HEK293 (cell line): ENCODE measurements at regions not wholly inside any gene's neighbourhood (a gene's known extent, or its start where the extent isn't known, plus 50 kb on each side); places are given as distances from the start of the nearest gene placed in this dataset.
A peak's percentile ranks its signal among the peaks of the same experiment; 100 is the strongest.

ENCODE experiments used
- CTCF ChIA-PET: fragments of 350-600 bp; formaldehyde crosslinking; extraction: SDS; loops from one replicate; lab custom pipeline; 2021; ENCODE audit warnings: antibody characterized with exemption; lab: Yijun Ruan, JAX
- POLR2A ChIA-PET: fragments of 300-600 bp; formaldehyde crosslinking; extraction: SDS; loops from one replicate; lab custom pipeline; 2020; ENCODE audit warnings: antibody characterized with exemption, inconsistent platforms; lab: Yijun Ruan, JAX
- H3K27ac ChIP-seq: fragments of 200-500 bp; sonication (Bioruptor generic); 2 replicates; pipeline ENCODE4 v1.5.1; 2014; ENCODE audit warnings: low read depth, low read length, control low read depth, inconsistent platforms; ENCODE audit errors: extremely low read depth
- H3K36me3 ChIP-seq, 2 experiments: fragments of 200-500 bp in 1 of 2; sonication (Bioruptor generic) in 1 of 2; 1 replicate in 1 of 2; 2 replicates in 1 of 2; pipeline ENCODE4 v1.5.1; 2014 to 2017; ENCODE audit warnings: inconsistent platforms in 2 of 2, low read length in 2 of 2; ENCODE audit not compliant: control insufficient read depth in 2 of 2, insufficient read depth in 1 of 2
- H3K4me1 ChIP-seq: fragments of 200-500 bp; sonication (Bioruptor generic); 2 replicates; pipeline ENCODE4 v1.5.1; 2014; ENCODE audit warnings: mild to moderate bottlenecking, low read length, inconsistent platforms; ENCODE audit not compliant: control insufficient read depth, insufficient read depth
- H3K4me3 ChIP-seq: 2 replicates; pipeline ENCODE4 v1.5.1; 2011; ENCODE audit warnings: low read depth, mild to moderate bottlenecking, control low read depth, low read length, moderate library complexity
- H3K9me3 ChIP-seq: fragments of 200-500 bp; sonication (Bioruptor generic); 2 replicates; pipeline ENCODE4 v1.5.1; 2014; ENCODE audit warnings: low read depth, low read length, inconsistent platforms; ENCODE audit not compliant: control insufficient read depth, insufficient read depth
- EGR2 ChIP-seq: fragments of 450-650 bp; formaldehyde crosslinking; IDR thresholded peaks from 2 replicates; pipeline ENCODE4 v1.5.1; 2016; ENCODE audit warnings: low read depth, missing biosample characterization, missing genetic modification characterization
- FEZF1 ChIP-seq: fragments of 450-650 bp; formaldehyde crosslinking; IDR thresholded peaks from 2 replicates; pipeline ENCODE4 v1.5.1; 2016; ENCODE audit warnings: missing biosample characterization, missing genetic modification characterization
- GLIS1 ChIP-seq: fragments of 450-650 bp; formaldehyde crosslinking; IDR thresholded peaks from 2 replicates; pipeline ENCODE4 v1.5.1; 2016; ENCODE audit warnings: missing biosample characterization, missing genetic modification characterization
- SCRT2 ChIP-seq: fragments of 450-650 bp; formaldehyde crosslinking; IDR thresholded peaks from 2 replicates; pipeline ENCODE4 v1.5.1; 2016; ENCODE audit warnings: missing biosample characterization, missing genetic modification characterization
- SP7 ChIP-seq: fragments of 450-650 bp; formaldehyde crosslinking; IDR thresholded peaks from 2 replicates; pipeline ENCODE4 v1.5.1; 2016; ENCODE audit warnings: missing biosample characterization, missing genetic modification characterization
- TCF7L2 ChIP-seq: IDR thresholded peaks from 2 replicates; pipeline ENCODE4 v1.6.1; 2011; ENCODE audit warnings: low read depth, mild to moderate bottlenecking, inconsistent platforms, low read length, moderate library complexity, borderline replicate concordance
- ZBTB17 ChIP-seq: fragments of 450-650 bp; formaldehyde crosslinking; IDR thresholded peaks from 2 replicates; pipeline ENCODE4 v1.5.1; 2016; ENCODE audit warnings: missing biosample characterization, missing genetic modification characterization
- ZBTB48 ChIP-seq: fragments of 450-650 bp; formaldehyde crosslinking; IDR thresholded peaks from 2 replicates; pipeline ENCODE4 v1.5.1; 2016; ENCODE audit warnings: missing biosample characterization, missing genetic modification characterization
- ZFHX2 ChIP-seq: fragments of 450-650 bp; formaldehyde crosslinking; conservative IDR thresholded peaks from 2 replicates; pipeline ENCODE4 v1.5.1; 2016; ENCODE audit warnings: missing biosample characterization, missing genetic modification characterization
- ZNF221 ChIP-seq: fragments of 450-650 bp; formaldehyde crosslinking; IDR thresholded peaks from 2 replicates; pipeline ENCODE4 v1.5.1; 2017; ENCODE audit warnings: missing biosample characterization, missing genetic modification characterization, borderline replicate concordance
- ZNF23 ChIP-seq: fragments of 450-650 bp; formaldehyde crosslinking; IDR thresholded peaks from 2 replicates; pipeline ENCODE4 v1.5.1; 2016; ENCODE audit warnings: missing biosample characterization, missing genetic modification characterization, borderline replicate concordance
- ZNF239 ChIP-seq: fragments of 450-650 bp; formaldehyde crosslinking; IDR thresholded peaks from 2 replicates; pipeline ENCODE4 v1.5.1; 2016; ENCODE audit warnings: missing biosample characterization, missing genetic modification characterization
- ZNF394 ChIP-seq: fragments of 450-650 bp; formaldehyde crosslinking; IDR thresholded peaks from 2 replicates; pipeline ENCODE4 v1.5.1; 2016; ENCODE audit warnings: missing biosample characterization, missing genetic modification characterization, mild to moderate bottlenecking, moderate library complexity, borderline replicate concordance
- ZNF423 ChIP-seq: fragments of 450-650 bp; formaldehyde crosslinking; IDR thresholded peaks from 2 replicates; pipeline ENCODE4 v1.5.1; 2016; ENCODE audit warnings: missing biosample characterization, missing genetic modification characterization
- ZNF623 ChIP-seq: fragments of 450-650 bp; formaldehyde crosslinking; IDR thresholded peaks from 2 replicates; pipeline ENCODE4 v1.5.1; 2016; ENCODE audit warnings: missing biosample characterization, missing genetic modification characterization
- ZNF626 ChIP-seq: fragments of 450-650 bp; sonication (Bioruptor Pico); formaldehyde crosslinking; IDR thresholded peaks from 2 replicates; pipeline ENCODE4 v1.5.1; 2018; ENCODE audit warnings: missing biosample characterization, missing genetic modification characterization, inconsistent platforms
- ZNF837 ChIP-seq: fragments of 450-650 bp; formaldehyde crosslinking; IDR thresholded peaks from 2 replicates; pipeline ENCODE4 v1.5.1; 2016; ENCODE audit warnings: missing biosample characterization, missing genetic modification characterization
- TF ChIP-seq, protein P1 (sequence below): fragments of 450-650 bp; IDR thresholded peaks from 2 replicates; pipeline ENCODE4 v1.5.1; 2018; ENCODE audit warnings: missing biosample characterization, missing genetic modification characterization
- TF ChIP-seq, protein P2 (sequence below): fragments of 450-650 bp; formaldehyde crosslinking; IDR thresholded peaks from 2 replicates; pipeline ENCODE4 v1.5.1; 2017; ENCODE audit warnings: missing biosample characterization, missing genetic modification characterization
- TF ChIP-seq, protein P3 (sequence below): fragments of 450-650 bp; formaldehyde crosslinking; IDR thresholded peaks from 2 replicates; pipeline ENCODE4 v1.5.1; 2016; ENCODE audit warnings: missing biosample characterization, missing genetic modification characterization, low read depth

DNA sequence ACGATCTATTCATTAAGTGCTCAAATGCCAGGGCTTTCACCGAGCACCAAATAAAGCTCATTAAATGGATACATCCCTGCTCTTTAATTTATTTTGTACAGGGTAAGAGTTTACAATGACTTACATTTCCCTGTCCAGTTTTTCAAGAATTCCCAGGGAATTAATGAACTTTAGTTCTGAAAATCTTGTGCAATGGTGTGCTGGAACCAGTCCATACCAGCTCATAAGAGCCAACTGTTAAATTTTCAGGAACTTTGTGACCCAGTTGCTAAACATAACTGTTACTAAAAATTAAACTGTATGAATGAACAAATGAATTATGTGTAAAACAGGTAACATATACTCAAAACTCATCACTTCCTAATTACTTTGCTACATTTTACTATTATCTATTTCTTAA, 191.7 kb upstream of the RASGEF1B start (continued):
- TF ChIP-seq ZNF239 = no peak

DNA sequence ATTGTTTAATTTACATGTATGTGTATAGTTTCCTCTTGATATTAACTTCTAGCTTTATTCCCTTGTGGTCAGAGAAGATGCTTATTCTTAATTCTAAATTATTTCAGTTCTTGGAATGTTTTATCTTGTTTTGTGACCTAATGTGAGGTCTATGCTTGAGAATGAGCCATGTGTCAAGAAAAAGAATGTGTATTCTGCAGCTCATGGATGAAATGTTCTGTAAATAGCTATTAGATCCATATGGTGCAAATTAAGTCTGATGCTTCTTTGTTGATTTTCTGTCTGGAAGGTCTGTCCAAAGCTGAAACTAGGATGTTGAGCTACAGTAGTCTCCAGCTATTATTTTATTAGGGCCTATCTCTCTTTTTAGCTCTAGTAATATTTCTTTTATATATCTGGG, 187.3 kb upstream of the RASGEF1B start:
- POLR2A ChIA-PET = no interaction called here
- no peak for TF ChIP-seq ZNF423
- Histone ChIP-seq H3K4me1 (no peaks in the 10 kb centered on the region), H3K36me3 (no peaks in the 10 kb centered on the region), H3K4me3 (no peak overlapping the region), H3K27ac (no peak overlapping the region), H3K9me3 (no peaks in the 10 kb centered on the region)
- CTCF ChIA-PET = interaction anchor here (0.7 kb wide), 1 partner anchor 185 kb away, joined by 6 read pairs; no protein-coding TSS in a partner anchor

DNA sequence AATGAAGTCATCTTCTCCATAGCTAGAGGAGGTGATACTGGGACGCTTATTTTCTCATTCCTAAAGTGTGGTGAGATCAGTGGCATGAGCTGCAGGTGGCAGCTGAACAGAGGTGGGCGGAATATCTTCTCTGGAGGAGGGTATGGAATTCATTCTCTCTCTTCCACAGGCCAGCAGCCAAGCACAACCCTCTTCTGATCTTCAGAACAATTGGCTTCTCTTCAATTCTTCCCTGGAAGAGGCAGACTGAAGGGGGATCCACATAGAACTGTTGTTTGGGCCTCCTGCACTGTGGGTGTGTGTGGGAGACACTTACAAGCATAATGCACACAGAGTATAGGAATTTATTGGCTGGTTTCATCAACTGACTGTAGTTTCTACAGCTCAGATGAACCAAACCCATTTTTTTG, 180.4 kb upstream of the RASGEF1B start:
- TF ChIP-seq, protein P1, sequence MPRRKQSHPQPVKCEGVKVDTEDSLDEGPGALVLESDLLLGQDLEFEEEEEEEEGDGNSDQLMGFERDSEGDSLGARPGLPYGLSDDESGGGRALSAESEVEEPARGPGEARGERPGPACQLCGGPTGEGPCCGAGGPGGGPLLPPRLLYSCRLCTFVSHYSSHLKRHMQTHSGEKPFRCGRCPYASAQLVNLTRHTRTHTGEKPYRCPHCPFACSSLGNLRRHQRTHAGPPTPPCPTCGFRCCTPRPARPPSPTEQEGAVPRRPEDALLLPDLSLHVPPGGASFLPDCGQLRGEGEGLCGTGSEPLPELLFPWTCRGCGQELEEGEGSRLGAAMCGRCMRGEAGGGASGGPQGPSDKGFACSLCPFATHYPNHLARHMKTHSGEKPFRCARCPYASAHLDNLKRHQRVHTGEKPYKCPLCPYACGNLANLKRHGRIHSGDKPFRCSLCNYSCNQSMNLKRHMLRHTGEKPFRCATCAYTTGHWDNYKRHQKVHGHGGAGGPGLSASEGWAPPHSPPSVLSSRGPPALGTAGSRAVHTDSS (tag by site-specific recombination) = no peak
- TF ChIP-seq ZBTB48 (tag by site-specific recombination) = no peak
- peak; percentile 92 for TF ChIP-seq EGR2
- peak; percentile 95 for TF ChIP-seq ZFHX2 (tag by site-specific recombination)
- TF ChIP-seq, protein P2, sequence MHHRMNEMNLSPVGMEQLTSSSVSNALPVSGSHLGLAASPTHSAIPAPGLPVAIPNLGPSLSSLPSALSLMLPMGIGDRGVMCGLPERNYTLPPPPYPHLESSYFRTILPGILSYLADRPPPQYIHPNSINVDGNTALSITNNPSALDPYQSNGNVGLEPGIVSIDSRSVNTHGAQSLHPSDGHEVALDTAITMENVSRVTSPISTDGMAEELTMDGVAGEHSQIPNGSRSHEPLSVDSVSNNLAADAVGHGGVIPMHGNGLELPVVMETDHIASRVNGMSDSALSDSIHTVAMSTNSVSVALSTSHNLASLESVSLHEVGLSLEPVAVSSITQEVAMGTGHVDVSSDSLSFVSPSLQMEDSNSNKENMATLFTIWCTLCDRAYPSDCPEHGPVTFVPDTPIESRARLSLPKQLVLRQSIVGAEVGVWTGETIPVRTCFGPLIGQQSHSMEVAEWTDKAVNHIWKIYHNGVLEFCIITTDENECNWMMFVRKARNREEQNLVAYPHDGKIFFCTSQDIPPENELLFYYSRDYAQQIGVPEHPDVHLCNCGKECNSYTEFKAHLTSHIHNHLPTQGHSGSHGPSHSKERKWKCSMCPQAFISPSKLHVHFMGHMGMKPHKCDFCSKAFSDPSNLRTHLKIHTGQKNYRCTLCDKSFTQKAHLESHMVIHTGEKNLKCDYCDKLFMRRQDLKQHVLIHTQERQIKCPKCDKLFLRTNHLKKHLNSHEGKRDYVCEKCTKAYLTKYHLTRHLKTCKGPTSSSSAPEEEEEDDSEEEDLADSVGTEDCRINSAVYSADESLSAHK (tag by site-specific recombination) = no peak
- TF ChIP-seq ZNF623 (tag by site-specific recombination) = no peak
- no peaks in the 10 kb centered on the region for H3K36me3 ChIP-seq
- ChIA-PET CTCF (no interaction called here), POLR2A (no interaction called here)
- H3K4me1 ChIP-seq = no peaks in the 10 kb centered on the region
- no peak overlapping the region for H3K27ac ChIP-seq
- no peak overlapping the region for H3K4me3 ChIP-seq
- H3K9me3 ChIP-seq = no peaks in the 10 kb centered on the region

DNA sequence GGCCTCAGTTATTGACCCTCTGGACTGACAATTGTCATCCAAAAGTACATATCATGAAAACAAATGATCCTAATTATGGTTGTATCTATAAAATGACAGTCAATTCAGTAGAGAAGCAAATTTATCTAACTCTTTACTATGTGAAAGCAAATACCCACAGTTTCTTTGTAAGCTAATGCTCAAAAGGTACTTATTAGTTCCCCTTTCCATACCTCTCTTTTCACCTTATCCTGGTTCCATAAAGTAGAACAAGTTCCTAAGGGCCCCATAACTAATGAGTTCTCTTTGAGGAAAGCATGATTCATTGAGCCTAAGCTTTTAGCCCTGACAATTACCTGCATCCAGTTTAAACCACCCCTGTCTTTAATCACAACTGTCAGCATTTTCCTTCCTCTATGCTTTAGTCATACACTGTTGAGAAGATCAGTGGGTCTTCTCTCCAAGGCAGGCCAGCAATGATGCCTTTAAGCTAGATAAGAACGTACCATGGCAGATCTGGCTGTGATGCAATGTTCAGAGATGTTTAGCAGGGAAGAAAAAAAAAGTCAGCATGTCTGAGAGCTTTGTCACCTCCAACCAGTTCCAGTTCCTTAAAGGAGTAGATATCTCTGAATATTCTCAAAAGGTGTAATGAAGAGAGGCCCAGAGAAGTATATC, 179.7 kb upstream of the RASGEF1B start:
- TF ChIP-seq ZNF837 (no peak), ZNF221 (tag by site-specific recombination) (no peak), TCF7L2 (no peak), SP7 (tag by site-specific recombination) (peak; percentile 55; the same call in 1 of the 2 replicates)
- POLR2A ChIA-PET = no interaction called here
- Histone ChIP-seq H3K36me3 (no peaks in the 10 kb centered on the region), H3K4me1 (no peaks in the 10 kb centered on the region), H3K4me3 (no peak overlapping the region), H3K27ac (no peak overlapping the region), H3K9me3 (no peaks in the 10 kb centered on the region)
- CTCF ChIA-PET = interaction anchor here (0.6 kb wide), 1 partner anchor 12 kb away, joined by 3 read pairs; no protein-coding TSS in a partner anchor

DNA sequence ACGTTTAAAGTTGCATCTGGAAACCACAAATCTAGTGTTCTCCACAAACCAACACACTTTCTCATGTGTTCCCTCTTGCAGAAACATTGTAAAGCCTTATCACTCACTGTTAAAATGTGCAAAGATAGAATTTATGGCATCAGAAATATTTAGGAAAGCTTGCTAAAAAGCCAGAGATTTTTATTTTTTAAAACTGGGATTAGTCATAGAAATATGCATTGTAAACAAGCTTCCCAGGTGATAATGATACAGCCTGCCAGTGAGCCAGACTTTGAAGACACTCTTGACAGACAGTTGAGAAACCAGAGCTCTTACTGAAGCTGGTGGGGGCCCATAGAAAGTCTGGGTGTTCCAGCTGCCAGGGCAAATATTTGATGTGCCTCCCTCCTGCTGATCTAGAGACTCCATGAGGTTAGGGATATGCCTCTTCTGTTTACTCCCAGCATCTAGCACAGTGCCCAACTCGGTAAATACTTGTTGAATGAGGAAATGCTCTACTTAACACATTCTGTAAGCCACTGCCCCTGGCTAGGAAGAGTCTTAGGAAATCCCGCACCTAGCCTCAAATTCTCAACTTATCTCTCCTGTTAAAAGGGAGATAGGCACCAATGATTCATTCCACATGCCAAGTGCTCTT, 179.0 kb upstream of the RASGEF1B start:
- ChIA-PET POLR2A (no interaction called here), CTCF (interaction anchor here (0.6 kb wide), 1 partner anchor 13 kb away, joined by 3 read pairs; no protein-coding TSS in a partner anchor)
- H3K4me1 ChIP-seq = no peaks in the 10 kb centered on the region
- no peaks in the 10 kb centered on the region for H3K36me3 ChIP-seq
- H3K9me3 ChIP-seq = no peaks in the 10 kb centered on the region
- H3K27ac ChIP-seq = no peak overlapping the region
- H3K4me3 ChIP-seq = no peak overlapping the region
- no peak for TF ChIP-seq ZNF23 (tag by site-specific recombination)
- peak; percentile 77 for TF ChIP-seq SCRT2 (tag by site-specific recombination)
- no peak for TF ChIP-seq ZNF626
- TF ChIP-seq, protein P3, sequence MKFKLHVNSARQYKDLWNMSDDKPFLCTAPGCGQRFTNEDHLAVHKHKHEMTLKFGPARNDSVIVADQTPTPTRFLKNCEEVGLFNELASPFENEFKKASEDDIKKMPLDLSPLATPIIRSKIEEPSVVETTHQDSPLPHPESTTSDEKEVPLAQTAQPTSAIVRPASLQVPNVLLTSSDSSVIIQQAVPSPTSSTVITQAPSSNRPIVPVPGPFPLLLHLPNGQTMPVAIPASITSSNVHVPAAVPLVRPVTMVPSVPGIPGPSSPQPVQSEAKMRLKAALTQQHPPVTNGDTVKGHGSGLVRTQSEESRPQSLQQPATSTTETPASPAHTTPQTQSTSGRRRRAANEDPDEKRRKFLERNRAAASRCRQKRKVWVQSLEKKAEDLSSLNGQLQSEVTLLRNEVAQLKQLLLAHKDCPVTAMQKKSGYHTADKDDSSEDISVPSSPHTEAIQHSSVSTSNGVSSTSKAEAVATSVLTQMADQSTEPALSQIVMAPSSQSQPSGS (tag by site-specific recombination) = no peak
- peak; percentile 63 for TF ChIP-seq GLIS1 (tag by site-specific recombination)
- no peak for TF ChIP-seq ZNF394 (tag by site-specific recombination)
- TF ChIP-seq FEZF1 = 0 out of 2 replicates have a peak, but pooled peaks have one; percentile 6
- peak; percentile 57 for TF ChIP-seq ZBTB17 (tag by site-specific recombination)
